ENCODE measurements at regions not wholly inside any gene's neighbourhood (a gene's known extent, or its start where the extent isn't known, plus 50 kb on each side); places are given as distances from the start of the nearest gene placed in this dataset.

- intact Hi-C loops (cut with DNase I; ENCODE audit: low total_unique reads), result no loop called here
- H3K4me3 ChIP-seq (ENCODE audit: low read depth, poor library complexity, severe bottlenecking), result no peak overlapping the region
- no peak for TF ChIP-seq CTCF (IDR thresholded peaks at IDR 0.05)
- no peak for DNase-seq (ENCODE audit: low spot score in 2 of 2)
Observed at GRCh38 chr6:84445068-84445467, 217.6 kb upstream of the CEP162 start.

- 56 to 79% methylated on average over 3 of the region's 3 CpGs for WGBS, 2 donors
- no peak for TF ChIP-seq POLR2A (IDR thresholded peaks at IDR 0.05)
- TF ChIP-seq CTCF (IDR thresholded peaks at IDR 0.05), result no peak
- intact Hi-C loops (cut with DNase I; ENCODE audit: low total_unique reads), result no loop called here
- no peak overlapping the region for H3K4me3 ChIP-seq (ENCODE audit: low read depth, poor library complexity, severe bottlenecking)
- DNase-seq (ENCODE audit: low spot score in 2 of 2), result no peak
Observed at GRCh38 chr6:84442208-84442607, 214.8 kb upstream of the CEP162 start.

- TF ChIP-seq CTCF (IDR thresholded peaks at IDR 0.05), result no peak
- no peak for TF ChIP-seq POLR2A (IDR thresholded peaks at IDR 0.05)
- intact Hi-C loops (cut with DNase I; ENCODE audit: low total_unique reads), result no loop called here
- H3K4me3 ChIP-seq (ENCODE audit: low read depth, poor library complexity, severe bottlenecking), result no peak overlapping the region
- no peak for DNase-seq (ENCODE audit: low spot score in 2 of 2)
- 78 to 94% methylated on average over 3 of the region's 3 CpGs for WGBS, 2 donors
Observed at GRCh38 chr6:84441456-84441855, 214.0 kb upstream of the CEP162 start.

GRCh38 chr6:84434550-84434949, 207.1 kb upstream of the CEP162 start:
- TF ChIP-seq CTCF (IDR thresholded peaks at IDR 0.05), result no peak
- TF ChIP-seq POLR2A (IDR thresholded peaks at IDR 0.05), result no peak
- intact Hi-C loops (cut with DNase I; ENCODE audit: low total_unique reads), result no loop called here
- H3K4me3 ChIP-seq (ENCODE audit: low read depth, poor library complexity, severe bottlenecking), result no peak overlapping the region
- no peak for DNase-seq (ENCODE audit: low spot score in 2 of 2)
- 78 to 86% methylated on average over 4 of the region's 4 CpGs for WGBS, 2 donors

GRCh38 chr6:84432619-84433018, 205.2 kb upstream of the CEP162 start:
- DNase-seq (ENCODE audit: low spot score in 2 of 2), result no peak
- H3K4me3 ChIP-seq (ENCODE audit: low read depth, poor library complexity, severe bottlenecking), result no peak overlapping the region
- TF ChIP-seq CTCF (IDR thresholded peaks at IDR 0.05), result no peak
- no peak for TF ChIP-seq POLR2A (IDR thresholded peaks at IDR 0.05)
- intact Hi-C loops (cut with DNase I; ENCODE audit: low total_unique reads), result no loop called here

GRCh38 chr6:84428300-84428907, 201.0 kb upstream of the CEP162 start:
- TF ChIP-seq CTCF (IDR thresholded peaks at IDR 0.05) (peak in 1 of 3 donors; percentile 41), POLR2A (IDR thresholded peaks at IDR 0.05) (no peak)
- no peak for DNase-seq (ENCODE audit: low spot score in 2 of 2)
- WGBS, 2 donors, result 4 to 9% methylated on average over 6 of the region's 6 CpGs
- no peak overlapping the region for H3K4me3 ChIP-seq (ENCODE audit: low read depth, poor library complexity, severe bottlenecking)
- intact Hi-C loops (cut with DNase I; ENCODE audit: low total_unique reads), result no loop called here
